Neural crest cell (in vitro differentiated cells): ENCODE measurements at regions not wholly inside any gene's neighbourhood (a gene's known extent, or its start where the extent isn't known, plus 50 kb on each side); places are given as distances from the start of the nearest gene placed in this dataset.

ENCODE experiments used
- DNase-seq: peaks from one replicate; pipeline ENCODE4 v3.0.0; 2021; ENCODE audit warnings: low read depth, mixed read lengths, low spot score
- H3K27ac Mint-ChIP-seq: one replicate; pipeline ENCODE4 v1.8.0; 2021; ENCODE audit warnings: mild to moderate bottlenecking, mixed read lengths; ENCODE audit not compliant: unreplicated experiment
- H3K27me3 Mint-ChIP-seq: 2 replicates; pipeline ENCODE4 v1.8.0; 2021; ENCODE audit warnings: low read depth, mild to moderate bottlenecking, mixed read lengths
- H3K36me3 Mint-ChIP-seq: 2 replicates; pipeline ENCODE4 v1.8.0; 2021; ENCODE audit warnings: low read depth, mild to moderate bottlenecking, mixed read lengths
- H3K4me1 Mint-ChIP-seq: 2 replicates; pipeline ENCODE4 v1.8.0; 2021; ENCODE audit warnings: mixed read lengths
- H3K4me3 Mint-ChIP-seq: one replicate; pipeline ENCODE4 v1.8.0; 2021; ENCODE audit warnings: mild to moderate bottlenecking, mixed read lengths
- H3K9me3 Mint-ChIP-seq: 2 replicates; pipeline ENCODE4 v1.8.0; 2021; ENCODE audit warnings: mixed read lengths
- CTCF ChIP-seq: fragments of 200-600 bp; sonication (generic); conservative IDR thresholded peaks from 2 replicates; pipeline ENCODE4 v1.5.0; 2021; ENCODE audit warnings: antibody characterized with exemption, mild to moderate bottlenecking

GRCh38 chr6:21749754-21750153 is 156.2 kb downstream of the SOX4 start:
- Mint-ChIP-seq H3K27ac (peak overlapping the region; percentile 20), H3K4me1 (peaks cover 67% of the 10 kb centered on the region), H3K27me3 (no peaks in the 10 kb centered on the region), H3K4me3 (peak overlapping the region; percentile 56), H3K9me3 (no peaks in the 10 kb centered on the region), H3K36me3 (no peaks in the 10 kb centered on the region)
- TF ChIP-seq CTCF, result no peak
- DNase-seq, result no peak

- Mint-ChIP-seq H3K27ac (no peak overlapping the region), H3K36me3 (no peaks in the 10 kb centered on the region), H3K27me3 (no peaks in the 10 kb centered on the region), H3K4me3 (peak overlapping the region; percentile 56), H3K9me3 (no peaks in the 10 kb centered on the region), H3K4me1 (peaks cover 70% of the 10 kb centered on the region)
- no peak for TF ChIP-seq CTCF
- no peak for DNase-seq
Measured at GRCh38 chr6:21750575-21750974, 157.0 kb downstream of the SOX4 start.

GRCh38 chr6:21751608-21752007 is 158.1 kb downstream of the SOX4 start:
- H3K27ac Mint-ChIP-seq, result no peak overlapping the region
- H3K4me3 Mint-ChIP-seq, result no peak overlapping the region
- no peaks in the 10 kb centered on the region for H3K9me3 Mint-ChIP-seq
- H3K36me3 Mint-ChIP-seq, result no peaks in the 10 kb centered on the region
- H3K27me3 Mint-ChIP-seq, result no peaks in the 10 kb centered on the region
- peaks cover 71% of the 10 kb centered on the region for H3K4me1 Mint-ChIP-seq
- no peak for TF ChIP-seq CTCF
- DNase-seq, result no peak

- Mint-ChIP-seq H3K9me3 (no peaks in the 10 kb centered on the region), H3K4me3 (no peak overlapping the region), H3K27me3 (no peaks in the 10 kb centered on the region), H3K4me1 (peaks cover 71% of the 10 kb centered on the region), H3K27ac (no peak overlapping the region), H3K36me3 (peaks cover 2% of the 10 kb centered on the region)
- DNase-seq, result no peak
- TF ChIP-seq CTCF, result no peak
Measured at GRCh38 chr6:21752054-21752811, 158.7 kb downstream of the SOX4 start.

GRCh38 chr6:21753241-21754108 is 159.9 kb downstream of the SOX4 start:
- Mint-ChIP-seq H3K36me3 (peaks cover 3% of the 10 kb centered on the region), H3K4me3 (no peak overlapping the region), H3K27ac (peak overlapping the region; percentile 36), H3K9me3 (no peaks in the 10 kb centered on the region), H3K4me1 (peaks cover 61% of the 10 kb centered on the region), H3K27me3 (no peaks in the 10 kb centered on the region)
- no peak for DNase-seq
- no peak for TF ChIP-seq CTCF
